Right lobe of liver (tissue), 6 donors: ENCODE measurements at regions not wholly inside any gene's neighbourhood (a gene's known extent, or its start where the extent isn't known, plus 50 kb on each side); places are given as distances from the start of the nearest gene placed in this dataset.
"Not testable (repeated sequence)": the region's sequence is repeated elsewhere in the genome, so short reads cannot be mapped to it uniquely, and the experiment has no call there.

Experiments used
- ATAC-seq, 4 donors: fragments of 200-7000 bp; cut with Tn5 transposase; one replicate each; pipeline ENCODE4 v1.9.1; 2020; ENCODE audit warnings: mild to moderate bottlenecking in 4 of 4, moderate library complexity in 4 of 4
- DNase-seq, 3 donors: peaks; one replicate each; pipeline ENCODE4 v3.0.0-alpha.2; 2020
- H3K27ac ChIP-seq, 3 donors: fragments of 200-600 bp; one replicate each; pipeline ENCODE4 v1.8.0; 2022
- H3K27me3 ChIP-seq, 2 donors: fragments of 200-600 bp; one replicate each; pipeline ENCODE4 v1.8.0; 2022
- H3K36me3 ChIP-seq, 4 donors: fragments of 200-600 bp; sonication (generic) in 1 of 4; one replicate each; pipeline versions ENCODE4 v1.5.1 to v1.8.0; 2017 to 2022; ENCODE audit warnings: control low read depth in 1 of 4
- H3K4me1 ChIP-seq, 4 donors: fragments of 200-600 bp; sonication (generic) in 1 of 4; one replicate each; pipeline versions ENCODE4 v1.5.1 to v1.8.0; 2017 to 2022; ENCODE audit warnings: control low read depth in 1 of 4
- H3K4me3 ChIP-seq, 3 donors: fragments of 200-600 bp; one replicate each; pipeline ENCODE4 v1.8.0; 2022
- H3K9me3 ChIP-seq, 4 donors: fragments of 200-600 bp; sonication (generic) in 1 of 4; one replicate each; pipeline versions ENCODE4 v1.5.1 to v1.8.0; 2017 to 2022; ENCODE audit warnings: control low read depth in 1 of 4
- CTCF ChIP-seq, 4 donors: fragments of 200-600 bp in 3 of 4; fragments of 450-650 bp in 1 of 4; IDR thresholded peaks; one replicate each; pipeline versions ENCODE4 v1.5.1 to v1.8.0; 2016 to 2022; ENCODE audit warnings: antibody characterized with exemption in 4 of 4, mild to moderate bottlenecking in 2 of 4
- POLR2A ChIP-seq: fragments of 450-650 bp; IDR thresholded peaks from one replicate; pipeline ENCODE4 v1.6.1; 2017; ENCODE audit warnings: antibody characterized with exemption, mild to moderate bottlenecking
- WGBS: methylation state at CpG from one replicate; pipeline ENCODE4 v1.1.6; 2018; ENCODE audit warnings: low coverage, low lambda C conversion rate; ENCODE audit not compliant: insufficient coverage; ENCODE audit errors: missing lambda C conversion rate; 5-methylcytosine and 5-hydroxymethylcytosine counted together
- intact Hi-C, 2 donors: fragments of 100-400 bp; cut with DNase I; formaldehyde crosslinking; loops; one replicate each; pipeline versions ENCODE4 v1.11.2 to v1.14.1; 2022
- donor health status: DM: no; HTN: yes; CAD: no.
- donor health status: DM: no; HTN: no; CAD: no.
- donor health status: DM: no; HTN: no; CAD: no.
- donor health status: DM: no; HTN: yes; CAD: no.
- donor health status: DM: no; HTN: yes; CAD: no.

- Histone ChIP-seq H3K27me3 (no peaks in the 10 kb centered on the region), H3K9me3 (no peaks in the 10 kb centered on the region), H3K4me3 (no peak overlapping the region), H3K36me3 (peaks cover 0 to 26% (median 4%) of the 10 kb centered on the region in 4 donors), H3K27ac (no peak overlapping the region), H3K4me1 (no peaks in the 10 kb centered on the region)
- no peak for TF ChIP-seq CTCF (IDR thresholded peaks at IDR 0.05)
- TF ChIP-seq POLR2A = no peak
- no peak for ATAC-seq
- no peak for DNase-seq
- WGBS = 81% methylated on average over 4 of the region's 5 CpGs
- intact Hi-C loops = no loop called here
These were observed 78.8 kb upstream of the RPRML start for GRCh38 chr17:47057830-47058229.

- 100% methylated on average over 9 of the region's 31 CpGs for WGBS
- H3K36me3 ChIP-seq = peaks cover 0 to 26% (median 4%) of the 10 kb centered on the region in 4 donors
- H3K27me3 ChIP-seq, H3K4me1 ChIP-seq, H3K9me3 ChIP-seq, H3K27ac ChIP-seq, intact Hi-C loops, DNase-seq, ATAC-seq, H3K4me3 ChIP-seq: not testable (repeated sequence)
These were observed 78.2 kb upstream of the RPRML start for GRCh38 chr17:47057279-47057678.

GRCh38 chr17:47056687-47057086 is 77.6 kb upstream of the RPRML start:
- intact Hi-C loops, H3K9me3 ChIP-seq, H3K27me3 ChIP-seq, ATAC-seq, H3K4me1 ChIP-seq, H3K4me3 ChIP-seq, DNase-seq, H3K27ac ChIP-seq: not testable (repeated sequence)
- peaks cover 0 to 26% (median 4%) of the 10 kb centered on the region in 4 donors for H3K36me3 ChIP-seq
- 86% methylated on average over 5 of the region's 9 CpGs for WGBS
